H9 (cell line): ENCODE measurements at regions not wholly inside any gene's neighbourhood (a gene's known extent, or its start where the extent isn't known, plus 50 kb on each side); places are given as distances from the start of the nearest gene placed in this dataset.

ENCODE experiments used
- DNase-seq: peaks from one replicate; pipeline ENCODE4 v3.0.0-alpha.2; 2017
- H2AFZ ChIP-seq: one replicate; pipeline ENCODE4 v1.6.1; 2013; ENCODE audit warnings: mild to moderate bottlenecking, low read length, control low read depth, moderate library complexity
- H2AK5ac ChIP-seq: 2 replicates; pipeline ENCODE4 v1.6.1; 2013; ENCODE audit warnings: low read length, control low read depth, mixed read lengths; ENCODE audit not compliant: insufficient read length
- H2BK120ac ChIP-seq: one replicate; pipeline ENCODE4 v1.6.1; 2013; ENCODE audit warnings: low read depth, mild to moderate bottlenecking, low read length, control low read depth, inconsistent platforms; ENCODE audit not compliant: poor library complexity, severe bottlenecking
- H2BK12ac ChIP-seq: 2 replicates; pipeline ENCODE4 v1.6.1; 2013; ENCODE audit warnings: low read length, control low read depth, mixed read lengths, low read depth; ENCODE audit not compliant: insufficient read length
- H2BK15ac ChIP-seq: 2 replicates; pipeline ENCODE4 v1.6.1; 2013; ENCODE audit warnings: low read depth, low read length, control low read depth
- H2BK20ac ChIP-seq: one replicate; pipeline ENCODE4 v1.6.1; 2013; ENCODE audit warnings: low read depth, mild to moderate bottlenecking, low read length, control low read depth, inconsistent platforms; ENCODE audit not compliant: poor library complexity, severe bottlenecking
- H2BK5ac ChIP-seq: 2 replicates; pipeline ENCODE4 v1.6.1; 2013; ENCODE audit warnings: low read length, control low read depth, mixed read lengths; ENCODE audit not compliant: insufficient read length
- H3K14ac ChIP-seq: 2 replicates; pipeline ENCODE4 v1.6.1; 2013; ENCODE audit warnings: low read length, control low read depth; ENCODE audit not compliant: insufficient read depth
- H3K18ac ChIP-seq: 2 replicates; pipeline ENCODE4 v1.6.1; 2013; ENCODE audit warnings: low read depth, mild to moderate bottlenecking, mixed read lengths, low read length, control low read depth; ENCODE audit not compliant: insufficient read length
- H3K23ac ChIP-seq: 2 replicates; pipeline ENCODE4 v1.6.1; 2013; ENCODE audit warnings: low read length, control low read depth, mixed read lengths, low read depth; ENCODE audit not compliant: insufficient read length
- H3K23me2 ChIP-seq: 2 replicates; pipeline ENCODE4 v1.6.1; 2013; ENCODE audit warnings: low read depth, mild to moderate bottlenecking, mixed read lengths, low read length, control low read depth; ENCODE audit not compliant: insufficient read length, poor library complexity, severe bottlenecking
- H3K27ac ChIP-seq: 2 replicates; pipeline ENCODE4 v1.5.1; 2013; ENCODE audit warnings: low read length, control low read depth, mixed read lengths, low read depth; ENCODE audit not compliant: insufficient read length
- H3K27me3 ChIP-seq: 2 replicates; pipeline ENCODE4 v1.6.1; 2013; ENCODE audit warnings: low read length, control low read depth, inconsistent platforms; ENCODE audit not compliant: insufficient read depth
- H3K4ac ChIP-seq: 2 replicates; pipeline ENCODE4 v1.6.1; 2013; ENCODE audit warnings: low read depth, mild to moderate bottlenecking, control low read depth, inconsistent platforms, low read length, moderate library complexity
- H3K4me1 ChIP-seq: 2 replicates; pipeline ENCODE4 v1.6.1; 2013; ENCODE audit warnings: low read length, control low read depth, inconsistent platforms; ENCODE audit not compliant: insufficient read depth
- H3K4me2 ChIP-seq: 2 replicates; pipeline ENCODE4 v1.6.1; 2013; ENCODE audit warnings: low read length, control low read depth, mixed read lengths; ENCODE audit not compliant: insufficient read length, insufficient read depth
- H3K56ac ChIP-seq: 2 replicates; pipeline ENCODE4 v1.6.1; 2013; ENCODE audit warnings: low read depth, mild to moderate bottlenecking, mixed read lengths, low read length, control low read depth; ENCODE audit not compliant: insufficient read length
- H3K79me1 ChIP-seq: 2 replicates; pipeline ENCODE4 v1.6.1; 2013; ENCODE audit warnings: low read depth, mild to moderate bottlenecking, moderate library complexity, low read length, control low read depth, inconsistent platforms; ENCODE audit not compliant: insufficient read depth, poor library complexity, severe bottlenecking
- H3K79me2 ChIP-seq: 2 replicates; pipeline ENCODE4 v1.6.1; 2013; ENCODE audit warnings: low read length, control low read depth, inconsistent platforms; ENCODE audit not compliant: insufficient read depth
- H3K9ac ChIP-seq: 2 replicates; pipeline ENCODE4 v1.6.1; 2013; ENCODE audit warnings: low read length, control low read depth, mixed read lengths; ENCODE audit not compliant: insufficient read length; ENCODE audit errors: extremely low read depth
- H3K9me3 ChIP-seq: one replicate; pipeline ENCODE4 v1.6.1; 2013; ENCODE audit warnings: low read depth, low read length, inconsistent platforms; ENCODE audit not compliant: control insufficient read depth
- H3T11ph ChIP-seq: one replicate; pipeline ENCODE4 v1.6.1; 2013; ENCODE audit warnings: mild to moderate bottlenecking, low read length, control low read depth, inconsistent platforms
- H4K20me1 ChIP-seq: one replicate; pipeline ENCODE4 v1.6.1; 2013; ENCODE audit not compliant: control insufficient read depth, insufficient read length, insufficient read depth
- H4K5ac ChIP-seq: 2 replicates; pipeline ENCODE4 v1.6.1; 2013; ENCODE audit warnings: low read depth, mild to moderate bottlenecking, mixed read lengths, low read length, control low read depth; ENCODE audit not compliant: insufficient read length
- H4K8ac ChIP-seq: replicated peaks from 2 replicates; pipeline ENCODE4 v1.6.1; 2013; ENCODE audit warnings: low read length, control low read depth, mixed read lengths, low read depth; ENCODE audit not compliant: insufficient read length
- H4K91ac ChIP-seq: 2 replicates; pipeline ENCODE4 v1.6.1; 2013; ENCODE audit warnings: low read depth, mild to moderate bottlenecking, moderate library complexity, mixed read lengths, low read length, control low read depth; ENCODE audit not compliant: insufficient read length
- H3K27ac Mint-ChIP-seq, 3 experiments: 2 replicates in 2 of 3; 3 replicates in 1 of 3; pipeline ENCODE4 v1.8.0; 2020 to 2021; ENCODE audit warnings: mixed read lengths in 3 of 3, mild to moderate bottlenecking in 1 of 3, moderate library complexity in 1 of 3
- H3K27me3 Mint-ChIP-seq: 2 replicates; pipeline ENCODE4 v1.8.0; 2021; ENCODE audit warnings: low read depth, mild to moderate bottlenecking, moderate library complexity, mixed read lengths
- H3K36me3 Mint-ChIP-seq, 3 experiments: 2 replicates in 2 of 3; 3 replicates in 1 of 3; pipeline ENCODE4 v1.8.0; 2020 to 2021; ENCODE audit warnings: low read depth in 3 of 3, mixed read lengths in 3 of 3; ENCODE audit not compliant: insufficient read depth in 1 of 3
- H3K4me1 Mint-ChIP-seq, 2 experiments: 2 replicates each; pipeline ENCODE4 v1.8.0; 2020; ENCODE audit warnings: mixed read lengths in 2 of 2
- H3K4me3 Mint-ChIP-seq, 2 experiments: 2 replicates in 1 of 2; 3 replicates in 1 of 2; pipeline ENCODE4 v1.8.0; 2020 to 2021; ENCODE audit warnings: mild to moderate bottlenecking in 2 of 2, mixed read lengths in 2 of 2, moderate library complexity in 1 of 2
- H3K9me3 Mint-ChIP-seq, 2 experiments: 2 replicates in 1 of 2; 3 replicates in 1 of 2; pipeline ENCODE4 v1.8.0; 2020; ENCODE audit warnings: mild to moderate bottlenecking in 2 of 2, mixed read lengths in 2 of 2, moderate library complexity in 1 of 2
- CTCF ChIP-seq: fragments of 200-600 bp; sonication (generic); conservative IDR thresholded peaks from 3 replicates; pipeline ENCODE4 v1.8.0; 2021; ENCODE audit warnings: antibody characterized with exemption, mild to moderate bottlenecking
- WGBS: extraction: QIAGEN DNeasy Blood & Tissue Kit; methylation state at CpG from one replicate; pipeline ENCODE4 v1.1.7; 2013; ENCODE audit warnings: missing lambda C conversion rate, low lambda C conversion rate, mixed read lengths; ENCODE audit not compliant: insufficient read length; ENCODE audit errors: extremely low coverage; 5-methylcytosine and 5-hydroxymethylcytosine counted together

GRCh38 chr22:48945621-48946458, 881.8 kb downstream of the BRD1 start:
- Histone ChIP-seq H3K23ac (no peak overlapping the region), H4K8ac (no peak overlapping the region), H3K4me2 (no peak overlapping the region), H3K14ac (no peak overlapping the region; the same call in 1 of the 2 replicates), H4K5ac (no peak overlapping the region), H2BK5ac (no peak overlapping the region), H2AK5ac (no peak overlapping the region), H2BK15ac (no peak overlapping the region), H3T11ph (no peak overlapping the region), H2BK120ac (no peak overlapping the region), H3K9me3 (no peaks in the 10 kb centered on the region), H3K9ac (no peak overlapping the region), H3K27ac (no peak overlapping the region), H4K20me1 (no peaks in the 10 kb centered on the region), H2AFZ (no peak overlapping the region), H4K91ac (no peak overlapping the region), H3K4ac (no peak overlapping the region), H3K79me2 (no peaks in the 10 kb centered on the region), H3K23me2 (no peaks in the 10 kb centered on the region), H3K18ac (no peak overlapping the region), H3K79me1 (no peaks in the 10 kb centered on the region), H3K56ac (no peak overlapping the region), H3K27me3 (no peaks in the 10 kb centered on the region), H3K4me1 (no peaks in the 10 kb centered on the region), H2BK12ac (no peak overlapping the region), H2BK20ac (no peak overlapping the region)
- Mint-ChIP-seq H3K4me1 (peaks cover 0 to 8% of the 10 kb centered on the region in 2 experiments; a peak in 1 of 4 replicates), H3K27me3 (peaks cover 22% of the 10 kb centered on the region), H3K36me3 (peaks cover 0 to 4% (median 0%) of the 10 kb centered on the region in 3 experiments; a peak in 1 of 7 replicates), H3K4me3 (no peak overlapping the region), H3K27ac (no peak overlapping the region), H3K9me3 (no peaks in the 10 kb centered on the region; a peak in 1 of 5 replicates)
- peak; percentile 22 for DNase-seq
- no peak for TF ChIP-seq CTCF
- no CpG with 5 or more reads among the region's 22 CpGs for WGBS
